ENCODE measurements at regions not wholly inside any gene's neighbourhood (a gene's known extent, or its start where the extent isn't known, plus 50 kb on each side); places are given as distances from the start of the nearest gene placed in this dataset.
"Not testable (repeated sequence)": the region's sequence is repeated elsewhere in the genome, so short reads cannot be mapped to it uniquely, and the experiment has no call there.

DNA sequence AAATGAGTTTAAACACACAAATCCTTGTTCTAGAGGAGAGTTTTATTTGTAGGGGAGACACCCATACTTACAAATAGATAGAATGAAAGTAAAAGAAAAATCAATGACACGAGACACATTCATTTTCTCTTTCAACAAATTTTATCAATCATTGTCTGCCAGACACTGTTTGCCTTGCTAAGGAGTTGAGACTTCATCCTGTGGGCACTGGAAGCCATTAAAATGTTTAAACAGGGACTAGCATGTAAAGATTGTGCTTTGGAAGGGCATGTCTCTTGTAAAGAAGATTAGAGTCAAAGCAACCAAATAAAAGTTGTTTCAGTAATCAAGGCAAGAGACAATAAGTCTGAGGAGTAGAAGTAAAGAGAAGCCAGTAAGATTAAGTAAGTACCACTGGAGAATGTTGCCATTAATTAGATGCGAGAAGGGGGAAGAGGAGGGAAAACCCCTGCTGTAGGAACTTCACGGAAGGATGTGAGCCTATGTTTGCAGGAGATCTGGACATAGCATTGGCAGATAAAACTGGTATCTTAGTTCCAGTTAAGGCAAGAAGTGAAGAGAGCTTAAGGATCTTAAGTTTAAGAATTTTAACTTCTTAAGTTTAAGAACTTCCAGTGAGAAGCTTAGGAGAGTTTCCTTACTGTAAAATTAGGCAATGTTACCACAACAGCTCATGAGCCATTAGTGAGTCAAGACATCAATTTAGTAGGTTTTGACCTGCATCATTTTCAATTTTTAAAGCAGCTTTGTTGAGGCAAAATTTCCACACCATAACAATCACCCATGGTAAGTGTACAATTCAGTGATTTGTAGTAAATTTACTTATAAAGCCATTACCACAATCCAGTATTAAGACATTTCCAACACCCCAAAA is 117.0 kb upstream of the UST start:
- no peaks in the 10 kb centered on the region for H3K36me3 ChIP-seq
- H3K9me3 ChIP-seq = no peaks in the 10 kb centered on the region
- DNase-seq (ENCODE audit: low spot score) = no peak
- H3K27me3 ChIP-seq = no peaks in the 10 kb centered on the region
- TF ChIP-seq, protein P1, sequence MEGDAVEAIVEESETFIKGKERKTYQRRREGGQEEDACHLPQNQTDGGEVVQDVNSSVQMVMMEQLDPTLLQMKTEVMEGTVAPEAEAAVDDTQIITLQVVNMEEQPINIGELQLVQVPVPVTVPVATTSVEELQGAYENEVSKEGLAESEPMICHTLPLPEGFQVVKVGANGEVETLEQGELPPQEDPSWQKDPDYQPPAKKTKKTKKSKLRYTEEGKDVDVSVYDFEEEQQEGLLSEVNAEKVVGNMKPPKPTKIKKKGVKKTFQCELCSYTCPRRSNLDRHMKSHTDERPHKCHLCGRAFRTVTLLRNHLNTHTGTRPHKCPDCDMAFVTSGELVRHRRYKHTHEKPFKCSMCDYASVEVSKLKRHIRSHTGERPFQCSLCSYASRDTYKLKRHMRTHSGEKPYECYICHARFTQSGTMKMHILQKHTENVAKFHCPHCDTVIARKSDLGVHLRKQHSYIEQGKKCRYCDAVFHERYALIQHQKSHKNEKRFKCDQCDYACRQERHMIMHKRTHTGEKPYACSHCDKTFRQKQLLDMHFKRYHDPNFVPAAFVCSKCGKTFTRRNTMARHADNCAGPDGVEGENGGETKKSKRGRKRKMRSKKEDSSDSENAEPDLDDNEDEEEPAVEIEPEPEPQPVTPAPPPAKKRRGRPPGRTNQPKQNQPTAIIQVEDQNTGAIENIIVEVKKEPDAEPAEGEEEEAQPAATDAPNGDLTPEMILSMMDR (IDR thresholded peaks at IDR 0.05) = no peak
- H3K27ac ChIP-seq = no peak overlapping the region
- no peak overlapping the region for H3K4me3 ChIP-seq
- H3K4me1 ChIP-seq = no peaks in the 10 kb centered on the region

DNA sequence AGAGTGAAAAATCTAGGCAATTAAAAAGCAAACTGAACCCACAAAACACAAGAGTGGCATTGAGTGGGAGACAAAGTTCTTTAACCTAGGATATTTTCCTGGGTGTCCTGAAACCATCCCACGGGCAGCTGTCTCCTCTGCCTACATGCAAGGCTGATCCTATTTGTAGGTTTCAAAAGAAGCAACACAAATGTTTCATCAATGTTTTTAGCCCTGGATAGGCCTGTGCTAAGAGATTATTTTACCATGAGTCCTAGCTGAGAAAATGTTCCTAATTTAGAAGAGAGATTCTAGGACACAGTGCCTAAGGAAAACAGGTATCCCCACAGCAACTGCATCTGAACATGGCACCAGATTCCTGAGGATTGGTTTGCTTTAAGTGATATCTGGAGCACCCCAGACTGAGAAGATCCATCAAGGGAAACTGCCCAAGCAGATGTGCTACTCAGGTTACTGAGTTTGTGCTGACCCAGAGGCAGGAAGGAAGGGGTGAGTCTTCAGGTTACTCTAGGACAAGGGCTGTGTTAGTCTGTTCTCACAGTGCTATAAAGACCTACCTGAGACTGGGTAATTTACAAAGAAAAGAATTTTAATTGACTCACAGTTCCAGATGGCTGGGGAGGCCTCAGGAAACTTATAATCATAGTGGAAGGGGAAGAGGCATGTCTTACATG is 111.6 kb upstream of the UST start:
- DNase-seq (ENCODE audit: low spot score) = no peak
- no peak overlapping the region for H3K27ac ChIP-seq

DNA sequence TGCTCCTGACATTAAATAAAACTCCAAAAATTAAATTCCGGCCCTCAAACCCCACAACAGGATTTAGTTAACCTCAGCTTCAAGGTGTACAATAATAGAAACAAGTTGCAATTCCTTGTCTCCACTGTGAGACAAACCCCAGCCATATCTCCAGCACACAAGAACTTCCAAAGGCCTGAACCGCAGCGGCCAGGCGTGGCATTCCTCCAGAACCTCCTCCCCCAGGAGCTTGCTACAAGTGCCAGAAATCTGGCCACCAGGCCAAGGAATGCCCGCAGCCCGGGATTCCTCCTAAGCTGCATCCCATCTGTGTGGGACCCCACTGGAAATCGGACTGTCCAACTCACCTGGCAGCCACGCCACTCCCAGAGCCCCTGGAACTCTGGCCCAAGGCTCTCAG is 105.0 kb upstream of the UST start:
- H3K27ac ChIP-seq = not testable (repeated sequence)

More for the DNA sequence above, 111.6 kb upstream of the UST start:
- H3K4me1 ChIP-seq = no peaks in the 10 kb centered on the region
- no peak overlapping the region for H3K4me3 ChIP-seq
- TF ChIP-seq, protein P1 (IDR thresholded peaks at IDR 0.05) = no peak
- no peaks in the 10 kb centered on the region for H3K9me3 ChIP-seq
- H3K27me3 ChIP-seq = no peaks in the 10 kb centered on the region
- no peaks in the 10 kb centered on the region for H3K36me3 ChIP-seq

DNA sequence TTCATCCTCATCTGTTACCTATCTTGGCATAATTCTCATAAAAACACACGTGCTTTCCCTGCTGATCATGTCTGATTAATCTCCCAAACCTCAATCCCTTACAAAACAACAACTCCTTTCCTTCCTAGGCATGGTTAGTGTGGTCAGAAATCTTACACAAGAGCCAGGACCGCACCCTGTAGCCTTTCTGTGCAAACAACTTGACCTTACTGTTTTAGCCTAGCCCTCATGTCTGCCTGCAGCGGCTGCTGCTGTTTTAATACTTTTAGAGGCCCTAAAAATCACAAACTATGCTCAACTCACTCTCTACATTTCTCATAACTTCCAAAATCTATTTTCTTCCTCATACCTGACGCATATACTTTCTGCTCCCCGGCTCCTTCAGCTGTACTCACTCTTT is 103.6 kb upstream of the UST start:
- not testable (repeated sequence) for H3K36me3 ChIP-seq; H3K27me3 ChIP-seq; H3K4me3 ChIP-seq; DNase-seq (ENCODE audit: low spot score); H3K9me3 ChIP-seq; H3K27ac ChIP-seq; H3K4me1 ChIP-seq

More for the DNA sequence above, 105.0 kb upstream of the UST start:
- H3K4me1 ChIP-seq; H3K4me3 ChIP-seq; H3K9me3 ChIP-seq; H3K36me3 ChIP-seq; DNase-seq (ENCODE audit: low spot score); H3K27me3 ChIP-seq: not testable (repeated sequence)

DNA sequence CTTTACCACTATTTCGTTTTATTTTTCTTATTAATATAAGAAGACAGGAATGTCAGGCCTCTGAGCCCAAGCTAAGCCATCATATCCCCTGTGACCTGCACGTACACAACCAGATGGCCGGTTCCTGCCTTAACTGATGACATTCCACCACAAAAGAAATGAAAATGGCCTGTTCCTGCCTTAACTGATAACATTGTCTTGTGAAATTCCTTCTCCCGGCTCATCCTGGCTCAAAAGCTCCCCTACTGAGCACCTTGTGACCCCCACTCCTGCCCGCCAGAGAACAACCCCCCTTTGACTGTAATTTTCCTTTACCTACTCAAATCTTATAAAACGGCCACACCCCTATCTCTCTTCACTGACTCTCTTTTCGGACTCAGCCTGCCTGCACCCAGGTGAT is 101.8 kb upstream of the UST start:
- not testable (repeated sequence) for DNase-seq (ENCODE audit: low spot score); H3K4me3 ChIP-seq; H3K36me3 ChIP-seq; H3K27ac ChIP-seq; H3K27me3 ChIP-seq; H3K9me3 ChIP-seq; H3K4me1 ChIP-seq

DNA sequence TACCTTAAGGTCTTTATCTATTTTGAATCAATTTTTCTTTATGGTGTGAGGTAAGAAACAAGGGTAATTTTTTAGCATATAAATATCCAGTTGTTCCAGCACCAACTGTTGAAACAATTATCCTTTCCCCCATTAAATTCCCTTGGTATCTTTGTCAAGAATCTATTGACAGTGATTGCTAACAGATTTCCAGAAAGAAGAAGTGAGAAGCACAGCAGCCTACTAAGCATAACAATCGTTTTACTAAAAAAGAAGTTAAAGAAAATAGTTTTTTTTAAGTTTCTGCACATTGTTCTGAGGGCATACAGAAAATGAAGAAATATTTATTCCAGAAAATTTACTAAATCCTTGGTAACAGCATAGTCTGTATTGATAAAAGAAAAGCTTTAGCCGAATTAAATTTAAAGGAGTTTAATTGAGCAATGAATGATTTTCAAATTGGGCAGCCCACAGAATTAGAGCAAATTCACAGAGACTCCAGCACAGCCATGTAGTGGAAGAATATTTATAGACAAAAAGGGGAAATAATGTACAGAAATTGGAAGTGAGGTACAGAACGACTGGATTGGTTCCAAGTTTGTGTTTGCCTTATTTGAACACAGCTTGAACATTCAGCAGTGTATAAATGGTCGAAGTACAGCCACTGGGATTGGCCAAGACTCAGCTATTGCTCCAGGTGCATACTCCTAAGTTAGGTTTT is 97.9 kb upstream of the UST start:
- no peak overlapping the region for H3K4me3 ChIP-seq
- H3K27me3 ChIP-seq = no peaks in the 10 kb centered on the region
- DNase-seq (ENCODE audit: low spot score) = no peak
- H3K36me3 ChIP-seq = no peaks in the 10 kb centered on the region
- no peaks in the 10 kb centered on the region for H3K9me3 ChIP-seq
- H3K27ac ChIP-seq = no peak overlapping the region
- TF ChIP-seq, protein P1 (IDR thresholded peaks at IDR 0.05) = no peak
- no peaks in the 10 kb centered on the region for H3K4me1 ChIP-seq

DNA sequence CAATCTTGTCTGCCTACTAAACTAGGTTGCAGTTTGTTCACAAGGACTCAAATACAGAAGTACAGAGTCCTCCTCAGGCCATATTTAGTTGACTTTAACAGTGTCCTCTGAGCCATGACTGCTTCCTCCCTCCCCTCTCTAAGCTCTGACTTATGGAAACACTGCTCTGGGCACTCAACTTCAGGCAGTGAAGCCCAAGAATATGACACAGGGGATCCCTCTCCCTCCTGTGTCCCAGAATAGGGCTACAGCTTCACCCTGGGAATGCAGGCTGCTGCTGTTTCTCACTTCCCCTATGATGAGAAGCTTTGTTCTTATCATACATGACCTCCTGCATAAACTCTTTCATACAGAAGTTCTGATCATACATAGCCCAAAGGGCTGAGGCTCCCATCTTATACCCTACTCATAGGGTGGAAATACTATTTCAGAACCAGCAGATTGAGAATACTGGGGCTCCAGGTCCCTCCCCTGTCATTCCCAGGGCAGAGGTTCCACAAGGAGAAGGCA is 97.3 kb upstream of the UST start:
- no peak overlapping the region for H3K27ac ChIP-seq
- no peaks in the 10 kb centered on the region for H3K27me3 ChIP-seq
- H3K9me3 ChIP-seq = no peaks in the 10 kb centered on the region
- TF ChIP-seq, protein P1 (IDR thresholded peaks at IDR 0.05) = no peak
- no peak for DNase-seq (ENCODE audit: low spot score)
- H3K4me3 ChIP-seq = no peak overlapping the region
- H3K4me1 ChIP-seq = no peaks in the 10 kb centered on the region
- no peaks in the 10 kb centered on the region for H3K36me3 ChIP-seq
